Duodenal mucosa (tissue), 2 donors: ENCODE measurements at regions not wholly inside any gene's neighbourhood (a gene's known extent, or its start where the extent isn't known, plus 50 kb on each side); places are given as distances from the start of the nearest gene placed in this dataset.

Source experiments
- H3K27ac ChIP-seq: one replicate; pipeline ENCODE4 v1.7.0; 2013; ENCODE audit warnings: low read depth, low read length
- H3K27me3 ChIP-seq, 2 donors: one replicate each; pipeline ENCODE4 v1.7.0; 2013; ENCODE audit warnings: low read length in 2 of 2, control low read depth in 1 of 2; ENCODE audit not compliant: insufficient read depth in 2 of 2, control insufficient read depth in 1 of 2
- H3K36me3 ChIP-seq, 2 donors: one replicate each; pipeline ENCODE4 v1.7.0; 2013; ENCODE audit warnings: low read length in 2 of 2, control low read depth in 1 of 2; ENCODE audit not compliant: insufficient read depth in 2 of 2, control insufficient read depth in 1 of 2
- H3K4me1 ChIP-seq, 2 donors: one replicate each; pipeline ENCODE4 v1.7.0; 2013; ENCODE audit warnings: low read length in 2 of 2, control low read depth in 1 of 2; ENCODE audit not compliant: insufficient read depth in 2 of 2, control insufficient read depth in 1 of 2
- H3K4me3 ChIP-seq, 2 donors: one replicate each; pipeline ENCODE4 v1.7.0; 2013; ENCODE audit warnings: low read length in 2 of 2, low read depth in 1 of 2
- H3K9ac ChIP-seq, 2 donors: one replicate each; pipeline ENCODE4 v1.7.0; 2013; ENCODE audit warnings: low read length in 2 of 2, low read depth in 1 of 2
- H3K9me3 ChIP-seq, 2 donors: one replicate each; pipeline ENCODE4 v1.7.0; 2013; ENCODE audit warnings: low read length in 2 of 2, control low read depth in 1 of 2; ENCODE audit not compliant: control insufficient read depth in 1 of 2

GRCh38 chr5:145473042-145473642 is 362.0 kb downstream of the PRELID2 start:
- Histone ChIP-seq H3K9me3 (no peaks in the 10 kb centered on the region), H3K36me3 (no peaks in the 10 kb centered on the region), H3K4me1 (peaks cover 12 to 23% of the 10 kb centered on the region in 2 donors), H3K9ac (no peak overlapping the region), H3K4me3 (no peak overlapping the region), H3K27me3 (no peaks in the 10 kb centered on the region), H3K27ac (no peak overlapping the region)

GRCh38 chr5:145471831-145472612 is 363.1 kb downstream of the PRELID2 start:
- H3K36me3 ChIP-seq: no peaks in the 10 kb centered on the region
- H3K4me1 ChIP-seq: peaks cover 12 to 23% of the 10 kb centered on the region in 2 donors
- H3K9me3 ChIP-seq: no peaks in the 10 kb centered on the region
- no peak overlapping the region for H3K4me3 ChIP-seq
- no peaks in the 10 kb centered on the region for H3K27me3 ChIP-seq
- H3K27ac ChIP-seq: no peak overlapping the region
- H3K9ac ChIP-seq: no peak overlapping the region

- Histone ChIP-seq H3K9me3 (no peaks in the 10 kb centered on the region), H3K4me1 (peaks cover 12 to 23% of the 10 kb centered on the region in 2 donors), H3K27me3 (no peaks in the 10 kb centered on the region), H3K36me3 (no peaks in the 10 kb centered on the region), H3K4me3 (no peak overlapping the region), H3K27ac (no peak overlapping the region), H3K9ac (no peak overlapping the region)
Measured at GRCh38 chr5:145471026-145471425, 364.1 kb downstream of the PRELID2 start.

- H3K9ac ChIP-seq: no peak overlapping the region
- no peak overlapping the region for H3K27ac ChIP-seq
- no peaks in the 10 kb centered on the region for H3K27me3 ChIP-seq
- H3K4me1 ChIP-seq: peaks cover 15 to 26% of the 10 kb centered on the region in 2 donors
- H3K9me3 ChIP-seq: no peaks in the 10 kb centered on the region
- H3K4me3 ChIP-seq: no peak overlapping the region
- H3K36me3 ChIP-seq: no peaks in the 10 kb centered on the region
Measured at GRCh38 chr5:145470396-145470979, 364.7 kb downstream of the PRELID2 start.

- Histone ChIP-seq H3K36me3 (no peaks in the 10 kb centered on the region), H3K4me3 (no peak overlapping the region), H3K9me3 (no peaks in the 10 kb centered on the region), H3K27ac (no peak overlapping the region), H3K4me1 (peaks cover 29 to 44% of the 10 kb centered on the region in 2 donors), H3K27me3 (no peaks in the 10 kb centered on the region), H3K9ac (no peak overlapping the region)
Measured at GRCh38 chr5:145467446-145467845, 367.7 kb downstream of the PRELID2 start.

- H3K9me3 ChIP-seq: no peaks in the 10 kb centered on the region
- no peak overlapping the region for H3K27ac ChIP-seq
- no peak overlapping the region for H3K9ac ChIP-seq
- H3K36me3 ChIP-seq: no peaks in the 10 kb centered on the region
- no peak overlapping the region for H3K4me3 ChIP-seq
- peaks cover 25 to 35% of the 10 kb centered on the region in 2 donors for H3K4me1 ChIP-seq
- no peaks in the 10 kb centered on the region for H3K27me3 ChIP-seq
Measured at GRCh38 chr5:145466533-145466932, 368.6 kb downstream of the PRELID2 start.

GRCh38 chr5:145465474-145466263 is 369.5 kb downstream of the PRELID2 start:
- Histone ChIP-seq H3K27me3 (no peaks in the 10 kb centered on the region), H3K27ac (no peak overlapping the region), H3K36me3 (no peaks in the 10 kb centered on the region), H3K4me1 (peaks cover 19 to 28% of the 10 kb centered on the region in 2 donors), H3K9ac (no peak overlapping the region), H3K4me3 (no peak overlapping the region), H3K9me3 (no peaks in the 10 kb centered on the region)

- Histone ChIP-seq H3K4me3 (no peak overlapping the region), H3K9ac (no peak overlapping the region), H3K36me3 (no peaks in the 10 kb centered on the region), H3K27ac (no peak overlapping the region), H3K9me3 (no peaks in the 10 kb centered on the region), H3K4me1 (peaks cover 16 to 21% of the 10 kb centered on the region in 2 donors), H3K27me3 (no peaks in the 10 kb centered on the region)
Measured at GRCh38 chr5:145464171-145464570, 371.0 kb downstream of the PRELID2 start.

- no peak overlapping the region for H3K27ac ChIP-seq
Measured at GRCh38 chr5:145463634-145464033, 371.5 kb downstream of the PRELID2 start.

GRCh38 chr5:145462525-145462924 is 372.6 kb downstream of the PRELID2 start:
- Histone ChIP-seq H3K4me3 (no peak overlapping the region), H3K4me1 (peaks cover 16 to 21% of the 10 kb centered on the region in 2 donors)

More at GRCh38 chr5:145463634-145464033, 371.5 kb downstream of the PRELID2 start:
- H3K4me3 ChIP-seq: no peak overlapping the region
- no peak overlapping the region for H3K9ac ChIP-seq
- no peaks in the 10 kb centered on the region for H3K9me3 ChIP-seq
- H3K4me1 ChIP-seq: peaks cover 16 to 21% of the 10 kb centered on the region in 2 donors
- no peaks in the 10 kb centered on the region for H3K27me3 ChIP-seq
- H3K36me3 ChIP-seq: no peaks in the 10 kb centered on the region

More at GRCh38 chr5:145462525-145462924, 372.6 kb downstream of the PRELID2 start:
- Histone ChIP-seq H3K36me3 (no peaks in the 10 kb centered on the region), H3K9ac (no peak overlapping the region), H3K27ac (no peak overlapping the region), H3K27me3 (no peaks in the 10 kb centered on the region), H3K9me3 (no peaks in the 10 kb centered on the region)
